Neural cell (in vitro differentiated cells): ENCODE measurements at regions not wholly inside any gene's neighbourhood (a gene's known extent, or its start where the extent isn't known, plus 50 kb on each side); places are given as distances from the start of the nearest gene placed in this dataset.

Source experiments
- H2AFZ ChIP-seq: fragments of 200-600, 300-800 bp; sonication (generic), shearing (Covaris generic); 2 replicates; pipeline ENCODE4 v1.6.0; 2014; ENCODE audit warnings: low read depth, mild to moderate bottlenecking, antibody characterized with exemption, low read length, moderate library complexity
- H3F3A ChIP-seq: fragments of 200-600 bp; shearing (Covaris generic); 2 replicates; pipeline ENCODE4 v1.6.1; 2016; ENCODE audit warnings: mild to moderate bottlenecking, moderate library complexity, mixed read lengths, antibody characterized with exemption, low read length; ENCODE audit not compliant: insufficient read depth, poor library complexity, severe bottlenecking
- H3K27ac ChIP-seq: fragments of 200-600, 300-800 bp; sonication (generic), shearing (Covaris generic); 2 replicates; pipeline ENCODE4 v1.5.1; 2014; ENCODE audit warnings: mild to moderate bottlenecking, low read length, moderate library complexity
- H3K27me3 ChIP-seq: fragments of 300-800, 200-600 bp; sonication (generic), shearing (Covaris generic); 2 replicates; pipeline ENCODE4 v1.6.0; 2014; ENCODE audit warnings: mild to moderate bottlenecking, low read depth, low read length, moderate library complexity; ENCODE audit not compliant: insufficient read depth
- H3K36me3 ChIP-seq: fragments of 300-800, 200-600 bp; sonication (generic), shearing (Covaris generic); 2 replicates; pipeline ENCODE4 v1.5.1; 2014; ENCODE audit warnings: mild to moderate bottlenecking, antibody characterized with exemption, low read length, moderate library complexity; ENCODE audit not compliant: insufficient read depth
- H3K4me2 ChIP-seq: fragments of 300-800, 200-600 bp; sonication (generic), shearing (Covaris generic); 2 replicates; pipeline ENCODE4 v1.6.0; 2014; ENCODE audit warnings: mild to moderate bottlenecking, low read length
- H3K4me3 ChIP-seq: fragments of 300-800, 200-600 bp; sonication (generic), shearing (Covaris generic); 2 replicates; pipeline ENCODE4 v1.5.1; 2014; ENCODE audit warnings: mild to moderate bottlenecking, low read length, moderate library complexity
- H3K79me2 ChIP-seq: fragments of 200-600 bp; shearing (Covaris generic); replicated peaks from 2 replicates; pipeline ENCODE4 v1.6.0; 2014; ENCODE audit warnings: mild to moderate bottlenecking, low read length, moderate library complexity; ENCODE audit not compliant: insufficient read depth
- H3K9ac ChIP-seq: fragments of 300-800, 200-600 bp; sonication (generic), shearing (Covaris generic); 2 replicates; pipeline ENCODE4 v1.6.1; 2016; ENCODE audit warnings: mild to moderate bottlenecking, low read length, mixed read lengths
- H3K9me2 ChIP-seq: fragments of 200-600 bp; shearing (Covaris generic); 2 replicates; pipeline ENCODE4 v1.6.1; 2016; ENCODE audit warnings: mild to moderate bottlenecking, low read length, mixed read lengths; ENCODE audit not compliant: insufficient read depth
- H3K9me3 ChIP-seq: fragments of 200-600, 300-800 bp; sonication (generic), shearing (Covaris generic); 2 replicates; pipeline ENCODE4 v1.6.1; 2016; ENCODE audit warnings: mild to moderate bottlenecking, mixed run types, low read length, moderate library complexity, mixed read lengths
- H4K20me1 ChIP-seq: fragments of 200-600 bp; shearing (Covaris generic); 2 replicates; pipeline ENCODE4 v1.6.1; 2016; ENCODE audit warnings: mild to moderate bottlenecking, mixed run types; ENCODE audit not compliant: insufficient read depth
- CTCF ChIP-seq: fragments of 450-650 bp; IDR thresholded peaks from 2 replicates; pipeline ENCODE4 v1.5.1; 2014; ENCODE audit warnings: antibody characterized with exemption, mild to moderate bottlenecking, moderate library complexity; ENCODE audit not compliant: poor library complexity, severe bottlenecking
- EP300 ChIP-seq: fragments of 450-650 bp; conservative IDR thresholded peaks from 2 replicates; pipeline ENCODE4 v1.6.1; 2014; ENCODE audit warnings: antibody characterized with exemption, mild to moderate bottlenecking, moderate library complexity; ENCODE audit not compliant: poor library complexity, severe bottlenecking
- EZH2 ChIP-seq: fragments of 200-600, 300-800 bp; shearing (Covaris generic), sonication (generic); IDR thresholded peaks from 2 replicates; pipeline ENCODE4 v1.6.1; 2014; ENCODE audit warnings: antibody characterized with exemption, low read length, borderline replicate concordance, mild to moderate bottlenecking; ENCODE audit not compliant: insufficient read depth, poor library complexity, severe bottlenecking
- MXI1 ChIP-seq: fragments of 450-650 bp; conservative IDR thresholded peaks from 2 replicates; pipeline ENCODE4 v1.6.1; 2014; ENCODE audit warnings: antibody characterized with exemption, mild to moderate bottlenecking; ENCODE audit not compliant: poor library complexity, severe bottlenecking
- POLR2AphosphoS5 ChIP-seq: IDR thresholded peaks from 2 replicates; pipeline ENCODE4 v1.6.1; 2012
- RAD21 ChIP-seq: fragments of 450-650 bp; conservative IDR thresholded peaks from 2 replicates; pipeline ENCODE4 v1.6.1; 2014; ENCODE audit warnings: antibody characterized with exemption, mild to moderate bottlenecking, moderate library complexity
- REST ChIP-seq: IDR thresholded peaks from 2 replicates; pipeline ENCODE4 v1.6.1; 2012; ENCODE audit warnings: borderline replicate concordance
- SMC3 ChIP-seq: fragments of 450-650 bp; conservative IDR thresholded peaks from 2 replicates; pipeline ENCODE4 v1.6.1; 2014; ENCODE audit warnings: antibody characterized with exemption, mild to moderate bottlenecking, moderate library complexity; ENCODE audit not compliant: poor library complexity
- TAF1 ChIP-seq: IDR thresholded peaks from 2 replicates; pipeline ENCODE4 v1.6.1; 2012; ENCODE audit warnings: low read depth

GRCh38 chr2:142724186-142724585, 153.3 kb upstream of the KYNU start:
- Histone ChIP-seq H3F3A (no peaks in the 10 kb centered on the region), H3K27ac (no peak overlapping the region), H3K4me3 (no peak overlapping the region), H3K9me2 (no peaks in the 10 kb centered on the region), H3K27me3 (no peaks in the 10 kb centered on the region), H3K9me3 (no peaks in the 10 kb centered on the region), H3K36me3 (no peaks in the 10 kb centered on the region), H3K9ac (no peak overlapping the region), H4K20me1 (no peaks in the 10 kb centered on the region), H2AFZ (no peak overlapping the region), H3K4me2 (no peak overlapping the region), H3K79me2 (no peaks in the 10 kb centered on the region)
- TF ChIP-seq RAD21, result no peak
- TF ChIP-seq EP300, result no peak
- no peak for TF ChIP-seq EZH2
- TF ChIP-seq TAF1, result no peak
- TF ChIP-seq CTCF, result no peak
- no peak for TF ChIP-seq SMC3
- TF ChIP-seq MXI1, result no peak

- Histone ChIP-seq H3K27ac (no peak overlapping the region), H3K4me3 (no peak overlapping the region), H3K27me3 (no peaks in the 10 kb centered on the region), H3K36me3 (no peaks in the 10 kb centered on the region), H4K20me1 (no peaks in the 10 kb centered on the region), H3K9ac (no peak overlapping the region), H3K4me2 (no peak overlapping the region), H3K79me2 (no peaks in the 10 kb centered on the region), H3K9me3 (no peaks in the 10 kb centered on the region), H3F3A (no peaks in the 10 kb centered on the region), H3K9me2 (no peaks in the 10 kb centered on the region), H2AFZ (no peak overlapping the region)
- TF ChIP-seq REST (no peak), TAF1 (no peak), CTCF (no peak), SMC3 (no peak), MXI1 (no peak), EP300 (no peak), POLR2AphosphoS5 (no peak), EZH2 (no peak), RAD21 (no peak)
Measured at GRCh38 chr2:142723236-142723635, 154.2 kb upstream of the KYNU start.
